Panc1 (cell line): ENCODE measurements at regions not wholly inside any gene's neighbourhood (a gene's known extent, or its start where the extent isn't known, plus 50 kb on each side); places are given as distances from the start of the nearest gene placed in this dataset.

ENCODE experiments used
- ATAC-seq: fragments of 200-7000 bp; cut with Tn5 transposase; 2 replicates; pipeline ENCODE4 v1.9.1; 2020; ENCODE audit warnings: mild to moderate bottlenecking, moderate library complexity
- BruUV-seq: library from RNA; stranded (reverse); fragments of 400-500 nt; replicated peaks from 2 replicates; lab custom pipeline; 2021; lab: Mats Ljungman, UMichigan
- CTCF ChIA-PET: fragments of 300-600 bp; sonication (Branson Sonifier 250); formaldehyde crosslinking; loops from one replicate; lab custom pipeline; 2022; ENCODE audit warnings: antibody characterized with exemption; lab: Charles Lee
- POLR2A ChIA-PET: fragments of 300-600 bp; sonication (Branson Sonifier 250); formaldehyde crosslinking; loops from one replicate; lab custom pipeline; 2022; ENCODE audit warnings: antibody characterized with exemption; lab: Charles Lee
- DNase-seq: peaks from one replicate; pipeline ENCODE4 v3.0.0-alpha.2; 2010; ENCODE audit warnings: low read depth, low spot score
- H3K27ac ChIP-seq: 2 replicates; pipeline ENCODE4 v1.5.1; 2011; ENCODE audit warnings: mild to moderate bottlenecking, low read length, inconsistent platforms
- H3K27me3 ChIP-seq: fragments of 200-500 bp; sonication (Bioruptor generic); 2 replicates; pipeline ENCODE4 v1.6.0; 2014; ENCODE audit warnings: low read length, inconsistent platforms; ENCODE audit not compliant: control insufficient read depth, insufficient read depth
- H3K36me3 ChIP-seq: fragments of 200-500 bp; sonication (Bioruptor generic); 2 replicates; pipeline ENCODE4 v1.5.1; 2014; ENCODE audit warnings: inconsistent platforms, mild to moderate bottlenecking, low read length, moderate library complexity; ENCODE audit not compliant: control insufficient read depth, insufficient read depth
- H3K4me1 ChIP-seq: 2 replicates; pipeline ENCODE4 v1.5.1; 2011; ENCODE audit warnings: inconsistent platforms, mild to moderate bottlenecking, low read length, moderate library complexity; ENCODE audit not compliant: control insufficient read depth, insufficient read depth
- H3K4me3 ChIP-seq, 2 experiments: 2 replicates each; pipeline ENCODE4 v1.5.1; 2011 to 2012; ENCODE audit warnings: low read depth in 2 of 2, low read length in 2 of 2, mild to moderate bottlenecking in 2 of 2, inconsistent platforms in 1 of 2, moderate library complexity in 1 of 2
- H3K9me3 ChIP-seq: fragments of 200-500 bp; sonication (Bioruptor generic); 2 replicates; pipeline ENCODE4 v1.5.1; 2014; ENCODE audit warnings: low read depth, mild to moderate bottlenecking, inconsistent platforms, low read length, moderate library complexity; ENCODE audit not compliant: control insufficient read depth, insufficient read depth
- POLR2AphosphoS5 ChIP-seq: IDR thresholded peaks from 2 replicates; pipeline ENCODE4 v1.6.1; 2012; ENCODE audit warnings: mild to moderate bottlenecking, low read depth, low read length, moderate library complexity
- SIN3A ChIP-seq: IDR thresholded peaks from 2 replicates; pipeline ENCODE4 v1.6.1; 2012; ENCODE audit warnings: low read depth, mild to moderate bottlenecking, low read length, moderate library complexity, borderline replicate concordance; ENCODE audit not compliant: insufficient read depth
- TCF7L2 ChIP-seq: IDR thresholded peaks from 2 replicates; pipeline ENCODE4 v1.6.1; 2011; ENCODE audit warnings: mild to moderate bottlenecking, low read depth, low read length, inconsistent platforms
- in situ Hi-C: cut with HindIII; loops from 2 replicates; pipeline ENCODE4 v1.10.0; 2016; ENCODE audit warnings: low sequenced_read_pairs, low pct_unique_long_range_greater_than_20kb
- intact Hi-C: fragments of 100-400 bp; cut with micrococcal nuclease; formaldehyde crosslinking; loops from one replicate; pipeline ENCODE4 v1.10.0; 2022; ENCODE audit not compliant: unreplicated experiment
- TF ChIP-seq, protein P1 (sequence below), 2 experiments: IDR thresholded peaks; 2 replicates each; pipeline ENCODE4 v1.6.1; 2011 to 2012; ENCODE audit warnings: low read depth in 2 of 2, control low read depth in 1 of 2, low read length in 1 of 2, mild to moderate bottlenecking in 1 of 2, moderate library complexity in 1 of 2; ENCODE audit not compliant: insufficient read depth in 1 of 2
- TF ChIP-seq, protein P2 (sequence below): fragments of 450-650 bp; IDR thresholded peaks from 2 replicates; pipeline ENCODE4 v1.5.1; 2017; ENCODE audit warnings: mild to moderate bottlenecking

DNA sequence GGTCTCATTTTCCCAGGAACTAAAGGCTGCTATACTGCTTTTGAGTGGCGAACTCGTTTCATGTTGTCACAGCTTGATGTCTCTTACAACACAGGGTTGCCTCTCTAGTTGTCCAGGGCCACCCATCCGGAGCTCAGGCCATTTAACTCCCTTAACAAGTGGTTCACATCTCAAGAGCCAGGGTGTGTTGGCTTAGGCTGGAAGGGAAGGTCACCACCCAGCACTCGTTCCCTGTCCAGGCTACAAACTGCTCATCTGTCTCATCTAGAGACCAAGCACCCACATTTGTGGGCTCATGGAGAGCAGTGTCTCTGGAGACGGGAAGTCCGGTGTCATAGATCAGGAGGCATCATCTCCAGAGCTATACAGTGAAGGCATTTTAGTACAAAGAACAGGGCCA lies 106.8 kb upstream of the EXOC2 start:
- no peak for DNase-seq
- peaks cover 8% of the 10 kb centered on the region; the same call in 1 of the 2 replicates for H3K27me3 ChIP-seq
- no TSS peak for BruUV-seq
- intact Hi-C loops (loop anchor here (5.0 kb wide), 3 partner anchors 103 to 623 kb away; no protein-coding TSS in a partner anchor), in situ Hi-C loops (no loop called here)
- no peaks in the 10 kb centered on the region for H3K4me1 ChIP-seq
- TF ChIP-seq SIN3A (no peak), POLR2AphosphoS5 (no peak), TCF7L2 (no peak)
- TF ChIP-seq, protein P1, sequence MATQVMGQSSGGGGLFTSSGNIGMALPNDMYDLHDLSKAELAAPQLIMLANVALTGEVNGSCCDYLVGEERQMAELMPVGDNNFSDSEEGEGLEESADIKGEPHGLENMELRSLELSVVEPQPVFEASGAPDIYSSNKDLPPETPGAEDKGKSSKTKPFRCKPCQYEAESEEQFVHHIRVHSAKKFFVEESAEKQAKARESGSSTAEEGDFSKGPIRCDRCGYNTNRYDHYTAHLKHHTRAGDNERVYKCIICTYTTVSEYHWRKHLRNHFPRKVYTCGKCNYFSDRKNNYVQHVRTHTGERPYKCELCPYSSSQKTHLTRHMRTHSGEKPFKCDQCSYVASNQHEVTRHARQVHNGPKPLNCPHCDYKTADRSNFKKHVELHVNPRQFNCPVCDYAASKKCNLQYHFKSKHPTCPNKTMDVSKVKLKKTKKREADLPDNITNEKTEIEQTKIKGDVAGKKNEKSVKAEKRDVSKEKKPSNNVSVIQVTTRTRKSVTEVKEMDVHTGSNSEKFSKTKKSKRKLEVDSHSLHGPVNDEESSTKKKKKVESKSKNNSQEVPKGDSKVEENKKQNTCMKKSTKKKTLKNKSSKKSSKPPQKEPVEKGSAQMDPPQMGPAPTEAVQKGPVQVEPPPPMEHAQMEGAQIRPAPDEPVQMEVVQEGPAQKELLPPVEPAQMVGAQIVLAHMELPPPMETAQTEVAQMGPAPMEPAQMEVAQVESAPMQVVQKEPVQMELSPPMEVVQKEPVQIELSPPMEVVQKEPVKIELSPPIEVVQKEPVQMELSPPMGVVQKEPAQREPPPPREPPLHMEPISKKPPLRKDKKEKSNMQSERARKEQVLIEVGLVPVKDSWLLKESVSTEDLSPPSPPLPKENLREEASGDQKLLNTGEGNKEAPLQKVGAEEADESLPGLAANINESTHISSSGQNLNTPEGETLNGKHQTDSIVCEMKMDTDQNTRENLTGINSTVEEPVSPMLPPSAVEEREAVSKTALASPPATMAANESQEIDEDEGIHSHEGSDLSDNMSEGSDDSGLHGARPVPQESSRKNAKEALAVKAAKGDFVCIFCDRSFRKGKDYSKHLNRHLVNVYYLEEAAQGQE (IDR thresholded peaks at IDR 0.05; ENCODE audit: insufficient read depth in 1 of 2, low read depth in 2 of 2, low read length in 1 of 2): no peak
- TF ChIP-seq, protein P2, sequence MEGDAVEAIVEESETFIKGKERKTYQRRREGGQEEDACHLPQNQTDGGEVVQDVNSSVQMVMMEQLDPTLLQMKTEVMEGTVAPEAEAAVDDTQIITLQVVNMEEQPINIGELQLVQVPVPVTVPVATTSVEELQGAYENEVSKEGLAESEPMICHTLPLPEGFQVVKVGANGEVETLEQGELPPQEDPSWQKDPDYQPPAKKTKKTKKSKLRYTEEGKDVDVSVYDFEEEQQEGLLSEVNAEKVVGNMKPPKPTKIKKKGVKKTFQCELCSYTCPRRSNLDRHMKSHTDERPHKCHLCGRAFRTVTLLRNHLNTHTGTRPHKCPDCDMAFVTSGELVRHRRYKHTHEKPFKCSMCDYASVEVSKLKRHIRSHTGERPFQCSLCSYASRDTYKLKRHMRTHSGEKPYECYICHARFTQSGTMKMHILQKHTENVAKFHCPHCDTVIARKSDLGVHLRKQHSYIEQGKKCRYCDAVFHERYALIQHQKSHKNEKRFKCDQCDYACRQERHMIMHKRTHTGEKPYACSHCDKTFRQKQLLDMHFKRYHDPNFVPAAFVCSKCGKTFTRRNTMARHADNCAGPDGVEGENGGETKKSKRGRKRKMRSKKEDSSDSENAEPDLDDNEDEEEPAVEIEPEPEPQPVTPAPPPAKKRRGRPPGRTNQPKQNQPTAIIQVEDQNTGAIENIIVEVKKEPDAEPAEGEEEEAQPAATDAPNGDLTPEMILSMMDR: no peak
- H3K4me3 ChIP-seq: no peak overlapping the region
- H3K9me3 ChIP-seq: no peaks in the 10 kb centered on the region
- H3K36me3 ChIP-seq: no peaks in the 10 kb centered on the region
- ATAC-seq: no peak
- ChIA-PET POLR2A (no interaction called here), CTCF (interaction anchor here (0.6 kb wide), 4 partner anchors 35 to 637 kb away, joined by 3 to 9 read pairs (median 6); no protein-coding TSS in a partner anchor)
- H3K27ac ChIP-seq: no peak overlapping the region

DNA sequence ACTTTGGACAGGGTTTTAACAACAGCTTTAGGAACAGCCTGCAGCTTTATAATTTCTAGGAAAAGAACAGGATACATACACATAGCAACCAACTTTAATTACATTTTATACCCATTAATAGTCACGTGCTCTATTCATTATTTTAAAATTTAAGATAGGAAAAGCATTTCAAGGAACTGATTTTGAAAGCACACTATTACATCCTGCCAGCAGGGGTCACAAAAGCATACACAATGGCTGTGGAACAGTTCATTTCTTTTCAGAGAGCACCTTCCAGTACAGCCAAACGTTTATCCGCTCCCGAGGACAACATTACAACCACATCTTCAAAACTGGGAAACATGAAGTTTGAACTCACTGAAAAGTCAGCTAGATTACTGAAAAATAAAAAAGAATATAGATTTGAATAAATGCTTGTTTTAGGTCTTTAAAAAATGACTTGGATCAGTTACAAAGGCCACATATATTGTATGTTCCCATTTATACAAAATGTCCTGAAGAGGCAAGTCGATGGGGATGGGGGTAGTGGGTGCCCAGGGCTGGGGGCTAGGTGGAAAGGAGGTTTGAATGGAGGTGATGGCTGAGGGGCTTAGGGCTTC lies 104.6 kb upstream of the EXOC2 start:
- no peak overlapping the region for H3K27ac ChIP-seq
- no peaks in the 10 kb centered on the region for H3K36me3 ChIP-seq
- in situ Hi-C loops: no loop called here
- TF ChIP-seq, protein P2: peak; percentile 82
- TF ChIP-seq, protein P1 (IDR thresholded peaks at IDR 0.05; ENCODE audit: insufficient read depth in 1 of 2, low read depth in 2 of 2, low read length in 1 of 2): no peak
- TF ChIP-seq POLR2AphosphoS5 (no peak), SIN3A (no peak), TCF7L2 (no peak)
- POLR2A ChIA-PET: no interaction called here
- peaks cover 12% of the 10 kb centered on the region; the same call in 1 of the 2 replicates for H3K27me3 ChIP-seq
- intact Hi-C loops: loop anchor here (1.0 to 5.0 kb wide), 4 partner anchors 105 to 625 kb away; no protein-coding TSS in a partner anchor
- H3K4me1 ChIP-seq: no peaks in the 10 kb centered on the region
- CTCF ChIA-PET: interaction anchor here (0.6 to 0.7 kb wide), 2 partner anchors 503 to 583 kb away, joined by 3 to 15 read pairs; no protein-coding TSS in a partner anchor
- no TSS peak for BruUV-seq
- no peaks in the 10 kb centered on the region for H3K9me3 ChIP-seq
- DNase-seq (peak; percentile 46), ATAC-seq (peak; percentile 85)
- H3K4me3 ChIP-seq: no peak overlapping the region
